CD4-positive, CD25-positive, alpha-beta regulatory T cell (primary cell): ENCODE measurements at regions not wholly inside any gene's neighbourhood (a gene's known extent, or its start where the extent isn't known, plus 50 kb on each side); places are given as distances from the start of the nearest gene placed in this dataset.
A peak's percentile ranks its signal among the peaks of the same experiment; 100 is the strongest.
"Not testable (repeated sequence)": the region's sequence is repeated elsewhere in the genome, so short reads cannot be mapped to it uniquely, and the experiment has no call there.

Experiments
- ATAC-seq, 2 donors: fragments of 150-1000 bp; cut with Tn5 transposase; one replicate each; pipeline ENCODE4 v1.10.0; 2021; ENCODE audit warnings: low read depth in 2 of 2, moderate number of reproducible peaks in 2 of 2, moderate library complexity in 1 of 2
- DNase-seq, 3 donors: peaks; one replicate each; pipeline versions ENCODE4 v3.0.0 to v3.0.0-alpha.2; 2012 to 2022; ENCODE audit warnings: mixed read lengths in 1 of 3
- H3K27ac ChIP-seq: one replicate; pipeline ENCODE4 v1.7.0; 2013; ENCODE audit warnings: mild to moderate bottlenecking, low read length; ENCODE audit not compliant: insufficient read depth, poor library complexity, severe bottlenecking
- H3K27me3 ChIP-seq: one replicate; pipeline ENCODE4 v1.7.0; 2013; ENCODE audit warnings: low read length; ENCODE audit not compliant: control insufficient read depth, insufficient read depth
- H3K36me3 ChIP-seq: one replicate; pipeline ENCODE4 v1.7.0; 2013; ENCODE audit warnings: mild to moderate bottlenecking, low read length, moderate library complexity; ENCODE audit not compliant: control insufficient read depth, insufficient read depth
- H3K4me1 ChIP-seq: 2 replicates; pipeline ENCODE4 v1.7.0; 2013; ENCODE audit warnings: mild to moderate bottlenecking, low read length; ENCODE audit not compliant: insufficient read depth, control insufficient read depth, poor library complexity, severe bottlenecking
- H3K4me3 ChIP-seq: one replicate; pipeline ENCODE4 v1.7.0; 2013; ENCODE audit warnings: low read depth, mild to moderate bottlenecking, low read length, moderate library complexity
- H3K9me3 ChIP-seq, 2 experiments: 1 replicate in 1 of 2; 2 replicates in 1 of 2; pipeline ENCODE4 v1.7.0; 2013; ENCODE audit warnings: low read length in 2 of 2, mild to moderate bottlenecking in 1 of 2, moderate library complexity in 1 of 2; ENCODE audit not compliant: control insufficient read depth in 2 of 2
- H3K27ac Mint-ChIP-seq, 3 donors: one replicate each; pipeline ENCODE4 v1.8.0; 2020 to 2022; ENCODE audit warnings: mild to moderate bottlenecking in 3 of 3, mixed read lengths in 3 of 3, moderate library complexity in 2 of 3
- H3K27me3 Mint-ChIP-seq: one replicate; pipeline ENCODE4 v1.8.0; 2022; ENCODE audit warnings: mild to moderate bottlenecking, mixed read lengths
- H3K36me3 Mint-ChIP-seq: one replicate; pipeline ENCODE4 v1.8.0; 2020; ENCODE audit warnings: mixed read lengths
- H3K4me1 Mint-ChIP-seq, 4 donors: one replicate each; pipeline ENCODE4 v1.8.0; 2020 to 2022; ENCODE audit warnings: mixed read lengths in 4 of 4, mild to moderate bottlenecking in 1 of 4
- H3K4me3 Mint-ChIP-seq, 4 donors: one replicate each; pipeline ENCODE4 v1.8.0; 2020 to 2022; ENCODE audit warnings: mild to moderate bottlenecking in 4 of 4, mixed read lengths in 4 of 4, moderate library complexity in 3 of 4
- H3K9me3 Mint-ChIP-seq, 7 donors: one replicate each; pipeline ENCODE4 v1.8.0; 2020 to 2022; ENCODE audit warnings: mixed read lengths in 7 of 7, mild to moderate bottlenecking in 3 of 7, moderate library complexity in 2 of 7

GRCh38 chr2:64747690-64748091, 94.0 kb upstream of the SERTAD2 start:
- H3K9me3 ChIP-seq, DNase-seq, ATAC-seq, H3K27me3 Mint-ChIP-seq, H3K36me3 ChIP-seq, H3K27me3 ChIP-seq, H3K9me3 Mint-ChIP-seq, H3K36me3 Mint-ChIP-seq, H3K4me3 ChIP-seq, H3K27ac ChIP-seq, H3K27ac Mint-ChIP-seq: not testable (repeated sequence)
- Mint-ChIP-seq H3K4me1 (peaks cover 23 to 30% (median 26%) of the 10 kb centered on the region in 4 donors), H3K4me3 (peak overlapping the region in 1 of 4 donors; percentile 68)
- H3K4me1 ChIP-seq: peaks cover 18% of the 10 kb centered on the region

- Mint-ChIP-seq H3K27ac (no peak overlapping the region), H3K36me3 (no peaks in the 10 kb centered on the region), H3K9me3 (no peaks in the 10 kb centered on the region), H3K4me3 (peak overlapping the region in 1 of 4 donors; percentile 95), H3K27me3 (no peaks in the 10 kb centered on the region), H3K4me1 (peaks cover 23 to 31% (median 26%) of the 10 kb centered on the region in 4 donors)
- Histone ChIP-seq H3K4me1 (peaks cover 18% of the 10 kb centered on the region), H3K9me3 (no peaks in the 10 kb centered on the region), H3K36me3 (no peaks in the 10 kb centered on the region), H3K4me3 (no peak overlapping the region), H3K27me3 (no peaks in the 10 kb centered on the region), H3K27ac (no peak overlapping the region)
- ATAC-seq (no peak), DNase-seq (no peak)
Measured at GRCh38 chr2:64748147-64748546, 94.4 kb upstream of the SERTAD2 start.

GRCh38 chr2:64748561-64748960, 94.8 kb upstream of the SERTAD2 start:
- Mint-ChIP-seq H3K4me1 (peaks cover 23 to 31% (median 26%) of the 10 kb centered on the region in 4 donors), H3K27me3 (no peaks in the 10 kb centered on the region), H3K4me3 (peak overlapping the region; percentile 66 to 99 (median 93)), H3K9me3 (no peaks in the 10 kb centered on the region), H3K27ac (peak overlapping the region; percentile 10 to 93 (median 39)), H3K36me3 (no peaks in the 10 kb centered on the region)
- H3K27me3 ChIP-seq: no peaks in the 10 kb centered on the region
- H3K4me1 ChIP-seq: peaks cover 18% of the 10 kb centered on the region
- no peak overlapping the region for H3K27ac ChIP-seq
- no peaks in the 10 kb centered on the region for H3K9me3 ChIP-seq
- DNase-seq (no peak), ATAC-seq (no peak)
- no peaks in the 10 kb centered on the region for H3K36me3 ChIP-seq
- peak overlapping the region; percentile 87 for H3K4me3 ChIP-seq

- no peaks in the 10 kb centered on the region for H3K27me3 Mint-ChIP-seq
- H3K9me3 Mint-ChIP-seq: peaks cover 0 to under 1% (median 0%) of the 10 kb centered on the region in 7 donors
- peak overlapping the region; percentile 91 to 99 (median 97) for H3K4me3 Mint-ChIP-seq
- peak overlapping the region; percentile 87 for H3K4me3 ChIP-seq
- peak in 1 of 3 donors; percentile 50 for DNase-seq
- H3K36me3 Mint-ChIP-seq: no peaks in the 10 kb centered on the region
- H3K9me3 ChIP-seq: no peaks in the 10 kb centered on the region
- H3K27ac Mint-ChIP-seq: peak overlapping the region; percentile 22 to 93 (median 92)
- H3K27ac ChIP-seq: peak overlapping the region; percentile 89
- ATAC-seq: no peak
- H3K36me3 ChIP-seq: no peaks in the 10 kb centered on the region
- H3K27me3 ChIP-seq: no peaks in the 10 kb centered on the region
- H3K4me1 Mint-ChIP-seq: peaks cover 20 to 31% (median 26%) of the 10 kb centered on the region in 4 donors
- H3K4me1 ChIP-seq: peaks cover 18% of the 10 kb centered on the region
Measured at GRCh38 chr2:64749446-64749845, 95.7 kb upstream of the SERTAD2 start.

GRCh38 chr2:64750001-64750816, 96.5 kb upstream of the SERTAD2 start:
- Histone ChIP-seq H3K27me3 (no peaks in the 10 kb centered on the region), H3K4me3 (peak overlapping the region; percentile 87), H3K4me1 (peaks cover 18% of the 10 kb centered on the region), H3K27ac (peak overlapping the region; percentile 89), H3K36me3 (no peaks in the 10 kb centered on the region), H3K9me3 (no peaks in the 10 kb centered on the region)
- peaks cover 20 to 31% (median 26%) of the 10 kb centered on the region in 4 donors for H3K4me1 Mint-ChIP-seq
- no peak for ATAC-seq
- H3K9me3 Mint-ChIP-seq: peaks cover 0 to 2% (median 0%) of the 10 kb centered on the region in 7 donors
- H3K27ac Mint-ChIP-seq: peak overlapping the region; percentile 93 to 96 (median 94)
- DNase-seq: peak; percentile 18 to 40 (median 35)
- H3K4me3 Mint-ChIP-seq: peak overlapping the region; percentile 91 to 99 (median 97)
- no peaks in the 10 kb centered on the region for H3K36me3 Mint-ChIP-seq
- no peaks in the 10 kb centered on the region for H3K27me3 Mint-ChIP-seq

- DNase-seq: peak in 2 of 3 donors; percentile 96 to 100
- Mint-ChIP-seq H3K27ac (peak overlapping the region; percentile 92 to 96 (median 93)), H3K9me3 (peaks cover 0 to 2% (median 0%) of the 10 kb centered on the region in 7 donors), H3K27me3 (no peaks in the 10 kb centered on the region), H3K4me1 (peaks cover 18 to 31% (median 23%) of the 10 kb centered on the region in 4 donors), H3K36me3 (no peaks in the 10 kb centered on the region), H3K4me3 (peak overlapping the region; percentile 91 to 99 (median 97))
- peak overlapping the region; percentile 87 for H3K4me3 ChIP-seq
- no peaks in the 10 kb centered on the region for H3K27me3 ChIP-seq
- peaks cover 18% of the 10 kb centered on the region for H3K4me1 ChIP-seq
- H3K36me3 ChIP-seq: no peaks in the 10 kb centered on the region
- peak overlapping the region; percentile 89 for H3K27ac ChIP-seq
- ATAC-seq: peak; percentile 88 to 89
- H3K9me3 ChIP-seq: no peaks in the 10 kb centered on the region
Measured at GRCh38 chr2:64750817-64751285, 97.1 kb upstream of the SERTAD2 start.

GRCh38 chr2:64751286-64752260, 97.9 kb upstream of the SERTAD2 start:
- peaks cover 16 to 28% (median 19%) of the 10 kb centered on the region in 4 donors for H3K4me1 Mint-ChIP-seq
- peaks cover 18% of the 10 kb centered on the region for H3K4me1 ChIP-seq
- peaks cover 0 to 2% (median 0%) of the 10 kb centered on the region in 7 donors for H3K9me3 Mint-ChIP-seq
- no peaks in the 10 kb centered on the region for H3K36me3 ChIP-seq
- H3K36me3 Mint-ChIP-seq: no peaks in the 10 kb centered on the region
- ATAC-seq: peak; percentile 30 to 39
- DNase-seq: peak in 2 of 3 donors; percentile 61 to 96
- no peaks in the 10 kb centered on the region for H3K9me3 ChIP-seq
- H3K4me3 ChIP-seq: peak overlapping the region; percentile 94
- peak overlapping the region; percentile 93 to 100 (median 96) for H3K27ac Mint-ChIP-seq
- H3K4me3 Mint-ChIP-seq: peak overlapping the region; percentile 95 to 99 (median 98)
- no peaks in the 10 kb centered on the region for H3K27me3 Mint-ChIP-seq
- H3K27me3 ChIP-seq: no peaks in the 10 kb centered on the region
- peak overlapping the region; percentile 89 for H3K27ac ChIP-seq
